H1 (cell line): ENCODE measurements at regions not wholly inside any gene's neighbourhood (a gene's known extent, or its start where the extent isn't known, plus 50 kb on each side); places are given as distances from the start of the nearest gene placed in this dataset.

Experiments
- CTCF ChIA-PET: fragments of 300-600 bp; sonication (Branson Sonifier 250); formaldehyde crosslinking; loops from one replicate; lab custom pipeline; 2021; ENCODE audit not compliant: partially characterized antibody; lab: Charles Lee
- POLR2A ChIA-PET: fragments of 300-600 bp; sonication (Branson Sonifier 250); formaldehyde crosslinking; loops from one replicate; lab custom pipeline; 2021; ENCODE audit warnings: inconsistent platforms; ENCODE audit not compliant: partially characterized antibody; lab: Charles Lee
- DNase-seq, 2 experiments: peaks; one replicate each; pipeline versions ENCODE4 v3.0.0 to v3.0.0-alpha.2; 2010 to 2022; ENCODE audit warnings: low spot score in 2 of 2, low read depth in 1 of 2, mixed read lengths in 1 of 2
- FAIRE-seq: peaks from 2 replicates; lab custom pipeline; 2011; peaks lifted over from hg19 to GRCh38; lab: Jason Lieb, UNC
- H2AFZ ChIP-seq: 2 replicates; pipeline ENCODE4 v1.8.1; 2012; ENCODE audit warnings: low read length, inconsistent platforms
- H2AK5ac ChIP-seq: 2 replicates; pipeline ENCODE4 v1.6.1; 2013; ENCODE audit warnings: low read depth, low read length
- H2BK120ac ChIP-seq: replicated peaks from 2 replicates; pipeline ENCODE3; 2013; ENCODE audit warnings: low read depth, low read length, inconsistent platforms
- H2BK12ac ChIP-seq: 2 replicates; pipeline ENCODE4 v1.6.1; 2013; ENCODE audit warnings: low read depth, low read length
- H2BK15ac ChIP-seq: 2 replicates; pipeline ENCODE4 v1.6.1; 2013; ENCODE audit warnings: low read length
- H2BK20ac ChIP-seq: 2 replicates; pipeline ENCODE4 v1.6.1; 2013; ENCODE audit warnings: low read length
- H2BK5ac ChIP-seq: 2 replicates; pipeline ENCODE4 v1.6.1; 2013; ENCODE audit warnings: low read depth, low read length
- H3K14ac ChIP-seq: 2 replicates; pipeline ENCODE4 v1.6.1; 2013; ENCODE audit warnings: inconsistent platforms; ENCODE audit not compliant: insufficient read length
- H3K18ac ChIP-seq: 2 replicates; pipeline ENCODE4 v1.6.1; 2013; ENCODE audit warnings: low read length; ENCODE audit errors: extremely low read depth
- H3K23ac ChIP-seq: 2 replicates; pipeline ENCODE4 v1.6.1; 2013; ENCODE audit warnings: inconsistent platforms; ENCODE audit not compliant: insufficient read length
- H3K23me2 ChIP-seq: 2 replicates; pipeline ENCODE4 v1.6.1; 2013; ENCODE audit warnings: low read depth, low read length
- H3K27ac ChIP-seq: 2 replicates; pipeline ENCODE4 v1.6.1; 2011; ENCODE audit warnings: low read depth, low read length, inconsistent platforms
- H3K27me3 ChIP-seq, 4 experiments: replicated peaks in 1 of 4; 1 replicate in 1 of 4; 2 replicates in 3 of 4; pipeline versions ENCODE4 v1.6.1 to v1.8.1; 2011 to 2013; ENCODE audit warnings: low read length in 3 of 4, mild to moderate bottlenecking in 3 of 4, inconsistent platforms in 2 of 4, mixed read lengths in 2 of 4, moderate library complexity in 1 of 4; ENCODE audit not compliant: control insufficient read depth in 3 of 4, insufficient read depth in 3 of 4; ENCODE audit errors: extremely low read depth in 1 of 4
- H3K36me3 ChIP-seq, 4 experiments: 2 replicates each; pipeline versions ENCODE4 v1.6.1 to v1.8.1; 2011 to 2013; ENCODE audit warnings: mild to moderate bottlenecking in 4 of 4, low read length in 3 of 4, moderate library complexity in 2 of 4, control low read depth in 1 of 4, inconsistent platforms in 1 of 4; ENCODE audit not compliant: insufficient read depth in 4 of 4, control insufficient read depth in 2 of 4
- H3K4ac ChIP-seq: replicated peaks from 2 replicates; pipeline ENCODE3; 2013; ENCODE audit warnings: low read length, low read depth, mixed read lengths, inconsistent platforms; ENCODE audit not compliant: insufficient read length
- H3K4me1 ChIP-seq, 4 experiments: replicated peaks in 1 of 4; 1 replicate in 1 of 4; 2 replicates in 3 of 4; pipeline versions ENCODE4 v1.6.1 to v1.8.1; 2011 to 2013; ENCODE audit warnings: low read length in 3 of 4, inconsistent platforms in 2 of 4, mixed read lengths in 1 of 4; ENCODE audit not compliant: insufficient read depth in 4 of 4, control insufficient read depth in 3 of 4
- H3K4me2 ChIP-seq, 2 experiments: 2 replicates each; pipeline versions ENCODE4 v1.6.1 to v1.8.1; 2011 to 2013; ENCODE audit warnings: low read depth in 2 of 2, low read length in 2 of 2, control low read depth in 1 of 2, inconsistent platforms in 1 of 2, mild to moderate bottlenecking in 1 of 2; ENCODE audit not compliant: insufficient read depth in 1 of 2
- H3K4me3 ChIP-seq, 4 experiments: fragments of 200-600, 300-600 bp in 1 of 4; sonication (generic), shearing (Covaris generic), sonication (Bioruptor Twin) in 1 of 4; 2 replicates each; pipeline versions ENCODE4 v1.5.1 to v1.8.1; 2011 to 2016; ENCODE audit warnings: low read length in 4 of 4, low read depth in 3 of 4, control low read depth in 2 of 4, inconsistent platforms in 2 of 4, mild to moderate bottlenecking in 2 of 4, mixed read lengths in 1 of 4, moderate library complexity in 1 of 4; ENCODE audit not compliant: insufficient read depth in 2 of 4; ENCODE audit errors: extremely low read depth in 1 of 4
- H3K56ac ChIP-seq: replicated peaks from 2 replicates; pipeline ENCODE3; 2013; ENCODE audit warnings: low read depth, mild to moderate bottlenecking, mixed read lengths, low read length, inconsistent platforms; ENCODE audit not compliant: insufficient read length
- H3K79me1 ChIP-seq: 2 replicates; pipeline ENCODE4 v1.6.1; 2013; ENCODE audit warnings: low read depth, low read length, control low read depth
- H3K79me2 ChIP-seq, 2 experiments: 2 replicates each; pipeline versions ENCODE4 v1.6.1 to v1.8.1; 2012 to 2013; ENCODE audit warnings: low read length in 2 of 2, mild to moderate bottlenecking in 2 of 2, inconsistent platforms in 1 of 2; ENCODE audit not compliant: insufficient read depth in 2 of 2, control insufficient read depth in 1 of 2
- H3K9ac ChIP-seq, 4 experiments: replicated peaks in 1 of 4; 1 replicate in 1 of 4; 2 replicates in 3 of 4; pipeline versions ENCODE4 v1.6.1 to v1.8.1; 2011 to 2013; ENCODE audit warnings: low read depth in 3 of 4, low read length in 3 of 4, control low read depth in 2 of 4, mild to moderate bottlenecking in 2 of 4, moderate library complexity in 2 of 4, inconsistent platforms in 1 of 4; ENCODE audit errors: extremely low read depth in 1 of 4
- H3K9me3 ChIP-seq, 2 experiments: 2 replicates each; pipeline versions ENCODE4 v1.6.1 to v1.8.1; 2012 to 2013; ENCODE audit warnings: mild to moderate bottlenecking in 2 of 2, moderate library complexity in 2 of 2, control low read depth in 1 of 2, inconsistent platforms in 1 of 2, low read depth in 1 of 2, low read length in 1 of 2, mixed read lengths in 1 of 2; ENCODE audit not compliant: insufficient read depth in 2 of 2
- H4K20me1 ChIP-seq, 2 experiments: replicated peaks in 1 of 2; 2 replicates each; pipeline versions ENCODE3 to v1.8.1; 2011 to 2013; ENCODE audit warnings: inconsistent platforms in 2 of 2, low read length in 2 of 2, mild to moderate bottlenecking in 1 of 2; ENCODE audit not compliant: insufficient read depth in 2 of 2, control insufficient read depth in 1 of 2
- H4K5ac ChIP-seq: 2 replicates; pipeline ENCODE4 v1.6.1; 2013; ENCODE audit warnings: low read length, low read depth, mixed read lengths, inconsistent platforms; ENCODE audit not compliant: insufficient read length
- H4K8ac ChIP-seq: 2 replicates; pipeline ENCODE4 v1.8.0; 2013; ENCODE audit warnings: mild to moderate bottlenecking, moderate library complexity, low read length, inconsistent platforms; ENCODE audit not compliant: insufficient read depth; ENCODE audit errors: extremely low read depth
- H4K91ac ChIP-seq: replicated peaks from 2 replicates; pipeline ENCODE3; 2013; ENCODE audit warnings: low read length, mixed read lengths, inconsistent platforms; ENCODE audit not compliant: insufficient read length
- ATF3 ChIP-seq: IDR thresholded peaks from 2 replicates; pipeline ENCODE4 v1.6.1; 2011; ENCODE audit warnings: low read depth, mild to moderate bottlenecking, low read length; ENCODE audit not compliant: insufficient read depth
- CBX5 ChIP-seq: fragments of 300-800, 300-1000 bp; sonication (generic); IDR thresholded peaks from 2 replicates; pipeline ENCODE4 v1.7.1; 2016; ENCODE audit warnings: antibody characterized with exemption, low read length, low read depth
- CEBPB ChIP-seq: IDR thresholded peaks from 2 replicates; pipeline ENCODE4 v1.6.1; 2012; ENCODE audit warnings: low read depth, low read length
- EZH2 ChIP-seq: fragments of 200-600 bp; sonication (generic); IDR thresholded peaks from 2 replicates; pipeline ENCODE4 v1.7.1; 2012; ENCODE audit warnings: low read depth, mild to moderate bottlenecking, moderate library complexity, low read length, inconsistent platforms; ENCODE audit not compliant: severe bottlenecking
- GTF2F1 ChIP-seq: IDR thresholded peaks from 2 replicates; pipeline ENCODE4 v1.6.1; 2012; ENCODE audit warnings: low read depth, low read length, improper control_type of control experiment, borderline replicate concordance
- JUN ChIP-seq: IDR thresholded peaks from 2 replicates; pipeline ENCODE4 v1.6.1; 2011; ENCODE audit warnings: low read depth, mild to moderate bottlenecking, improper control_type of control experiment, low read length
- MAFK ChIP-seq: IDR thresholded peaks from 2 replicates; pipeline ENCODE4 v1.6.1; 2012; ENCODE audit warnings: low read depth, mild to moderate bottlenecking, improper control_type of control experiment, low read length
- MAX ChIP-seq: IDR thresholded peaks from 2 replicates; pipeline ENCODE4 v1.6.1; 2012; ENCODE audit warnings: inconsistent platforms
- NANOG ChIP-seq: IDR thresholded peaks from 2 replicates; pipeline ENCODE4 v1.6.1; 2011; ENCODE audit warnings: low read length, low read depth, mild to moderate bottlenecking, inconsistent platforms; ENCODE audit not compliant: insufficient read depth, poor library complexity, severe bottlenecking
- NRF1 ChIP-seq: IDR thresholded peaks from 2 replicates; pipeline ENCODE4 v1.6.1; 2011; ENCODE audit warnings: mild to moderate bottlenecking, low read depth, low read length, improper control_type of control experiment
- POLR2A ChIP-seq, 2 experiments: IDR thresholded peaks; 1 replicate in 1 of 2; 2 replicates in 1 of 2; pipeline ENCODE4 v1.6.1; 2011; ENCODE audit warnings: low read depth in 2 of 2, low read length in 2 of 2, mild to moderate bottlenecking in 2 of 2; ENCODE audit errors: control extremely low read depth in 1 of 2
- POLR2AphosphoS5 ChIP-seq: IDR thresholded peaks from 2 replicates; pipeline ENCODE4 v1.6.1; 2011; ENCODE audit warnings: low read depth, low read length
- SP4 ChIP-seq: IDR thresholded peaks from 2 replicates; pipeline ENCODE4 v1.6.1; 2012; ENCODE audit warnings: low read length, inconsistent platforms
- TAF1 ChIP-seq: IDR thresholded peaks from 2 replicates; pipeline ENCODE4 v1.6.1; 2011; ENCODE audit warnings: mild to moderate bottlenecking, low read depth, low read length
- TAF7 ChIP-seq: optimal IDR thresholded peaks from 2 replicates; pipeline ENCODE3; 2011; ENCODE audit warnings: low read depth, mild to moderate bottlenecking, inconsistent platforms, low read length, moderate library complexity, borderline replicate concordance
- WGBS, 2 experiments: shearing (Covaris generic) in 1 of 2; methylation state at CpG; one replicate each; pipeline versions ENCODE4 v1.1.6 to v1.1.7; 2013 to 2015; ENCODE audit warnings: low lambda C conversion rate in 2 of 2, mixed read lengths in 2 of 2, inconsistent platforms in 1 of 2, low coverage in 1 of 2, missing lambda C conversion rate in 1 of 2; ENCODE audit not compliant: insufficient replicate concordance in 2 of 2, insufficient coverage in 1 of 2, insufficient read length in 1 of 2; ENCODE audit errors: extremely low coverage in 1 of 2, missing lambda C conversion rate in 1 of 2; 5-methylcytosine and 5-hydroxymethylcytosine counted together

- WGBS, 2 experiments: 75% methylated on average over 7 of the region's 7 CpGs; no CpG with 5 or more reads in 1 of the 2 experiments
- no peak overlapping the region for H3K18ac ChIP-seq
- H2BK20ac ChIP-seq: no peak overlapping the region
- H3K4me2 ChIP-seq: no peak overlapping the region
- no peak overlapping the region for H3K14ac ChIP-seq
- no peak overlapping the region for H4K91ac ChIP-seq
- H4K8ac ChIP-seq: no peak overlapping the region
- H2AFZ ChIP-seq: no peak overlapping the region
- H3K9ac ChIP-seq: no peak overlapping the region
- FAIRE-seq: no peak
- H3K56ac ChIP-seq: no peak overlapping the region
- ChIA-PET CTCF (interaction anchor here (0.9 to 2.1 kb wide), 5 partner anchors 15 to 23 kb away, joined by 3 to 5 read pairs (median 3); no protein-coding TSS in a partner anchor), POLR2A (no interaction called here)
- no peak overlapping the region for H2BK15ac ChIP-seq
- H3K9me3 ChIP-seq: no peaks in the 10 kb centered on the region
- H2BK120ac ChIP-seq: no peak overlapping the region
- H2AK5ac ChIP-seq: no peak overlapping the region
- H4K5ac ChIP-seq: no peak overlapping the region
- no peaks in the 10 kb centered on the region for H3K36me3 ChIP-seq
- H3K79me2 ChIP-seq: no peaks in the 10 kb centered on the region
- H2BK5ac ChIP-seq: no peak overlapping the region
- no peak overlapping the region for H3K4ac ChIP-seq
- no peak overlapping the region for H3K27ac ChIP-seq
- H3K23me2 ChIP-seq: no peaks in the 10 kb centered on the region; the same call in 1 of the 2 replicates
- no peaks in the 10 kb centered on the region; a peak in 2 of 7 replicates for H3K27me3 ChIP-seq
- no peak overlapping the region for H3K23ac ChIP-seq
- no peak overlapping the region for H2BK12ac ChIP-seq
- peaks cover 9 to 15% (median 13%) of the 10 kb centered on the region in 4 experiments for H3K4me1 ChIP-seq
- H3K4me3 ChIP-seq: no peak overlapping the region
- H3K79me1 ChIP-seq: no peaks in the 10 kb centered on the region
- no peak for DNase-seq
- no peaks in the 10 kb centered on the region for H4K20me1 ChIP-seq
- no peak for TF ChIP-seq POLR2AphosphoS5
- no peak for TF ChIP-seq NRF1
- TF ChIP-seq POLR2A (IDR thresholded peaks at IDR 0.05; ENCODE audit: control extremely low read depth in 1 of 2, low read depth in 2 of 2, low read length in 2 of 2): no peak
- TF ChIP-seq GTF2F1: no peak
- TF ChIP-seq TAF7: no peak
- TF ChIP-seq ATF3: no peak
- TF ChIP-seq SP4: no peak
- no peak for TF ChIP-seq JUN
- no peak for TF ChIP-seq EZH2
- TF ChIP-seq MAFK: no peak
- no peak for TF ChIP-seq NANOG
- no peak for TF ChIP-seq CEBPB
- no peak for TF ChIP-seq MAX
- no peak for TF ChIP-seq TAF1
- no peak for TF ChIP-seq CBX5
Measured at GRCh38 chr5:73282383-73282782, 109.4 kb downstream of the TMEM174 start.
